GM19238 (cell line): ENCODE measurements at regions not wholly inside any gene's neighbourhood (a gene's known extent, or its start where the extent isn't known, plus 50 kb on each side); places are given as distances from the start of the nearest gene placed in this dataset.
"Not testable (repeated sequence)": the region's sequence is repeated elsewhere in the genome, so short reads cannot be mapped to it uniquely, and the experiment has no call there.

Source experiments
- DNase-seq: peaks from one replicate; pipeline ENCODE4 v3.0.0; 2011; ENCODE audit warnings: low spot score; ENCODE audit not compliant: insufficient read length

DNA sequence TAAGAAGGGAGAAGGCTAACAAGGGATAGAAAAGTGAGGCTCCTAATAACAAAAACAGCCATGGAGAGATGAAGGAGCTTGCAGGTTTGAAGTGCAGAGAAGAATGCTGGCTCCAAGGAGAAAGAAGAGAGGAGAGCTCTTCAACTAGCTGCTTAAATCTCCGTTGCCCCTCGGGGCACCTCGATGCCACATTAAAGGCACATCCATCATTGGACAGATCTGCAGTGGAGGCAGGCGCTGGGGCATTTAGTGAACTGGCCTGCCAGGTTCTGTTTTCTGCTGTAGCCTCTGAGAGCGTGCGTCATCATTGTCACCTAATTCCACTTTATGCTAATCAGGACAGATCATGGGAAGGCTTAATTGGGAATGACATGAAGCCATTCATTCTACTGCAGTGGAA is 1426.2 kb upstream of the WWC1 start:
- DNase-seq = no peak

DNA sequence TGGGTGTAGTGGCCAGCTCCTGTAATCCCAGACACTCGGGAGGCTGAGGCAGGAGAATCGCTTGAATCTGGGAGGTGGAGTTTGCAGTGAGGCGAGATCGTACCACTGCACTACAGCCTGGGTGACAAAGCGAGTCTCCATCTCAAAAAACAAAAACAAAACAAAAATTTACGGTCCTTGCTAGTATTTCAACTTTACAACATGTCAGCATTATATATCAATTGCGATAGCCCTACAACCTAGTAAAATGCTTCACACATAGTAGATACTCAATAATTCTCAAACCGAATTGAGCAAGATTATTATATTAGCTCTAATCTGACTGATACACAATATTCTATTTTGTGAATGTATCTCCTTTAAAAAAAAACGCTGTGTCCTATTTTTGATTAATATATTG is 1411.0 kb upstream of the WWC1 start:
- DNase-seq = no peak

DNA sequence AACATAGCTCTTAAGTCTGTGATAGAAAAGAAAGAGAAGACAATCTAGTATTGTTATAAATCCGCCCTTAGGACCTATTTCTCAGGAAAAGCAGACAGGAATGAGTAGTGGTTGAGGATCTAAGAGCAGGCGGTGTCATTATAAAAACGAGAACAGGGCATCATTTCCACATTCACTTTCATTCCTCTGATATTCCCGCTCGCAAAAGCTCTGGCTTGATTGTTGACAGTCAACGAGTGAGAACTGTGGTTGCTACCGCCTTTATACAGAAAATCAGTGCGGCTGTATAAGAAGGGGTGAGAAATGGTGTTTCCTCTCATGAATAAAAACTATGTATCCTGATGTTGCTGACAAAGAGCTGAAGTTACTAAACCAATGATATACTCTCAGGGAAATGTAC is 1409.6 kb upstream of the WWC1 start:
- no peak for DNase-seq

DNA sequence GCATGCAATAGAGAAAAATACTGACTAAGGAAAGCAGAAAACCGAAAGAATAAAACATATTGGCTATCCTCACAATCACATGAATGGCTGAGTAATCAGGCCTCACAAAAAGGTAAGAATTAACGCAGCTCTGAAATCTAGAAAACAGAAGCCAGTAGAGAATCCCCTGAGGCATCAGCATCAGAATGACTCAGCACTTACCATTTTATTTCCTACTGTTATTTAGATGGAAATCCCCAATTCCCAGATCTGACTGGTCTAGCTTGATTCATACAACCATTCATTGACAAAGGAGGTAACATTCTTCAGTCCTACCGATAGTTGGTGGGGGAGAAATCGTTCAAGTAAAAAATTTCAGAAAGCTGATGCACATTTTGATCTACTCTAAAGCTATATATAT is 1408.4 kb upstream of the WWC1 start:
- no peak for DNase-seq

DNA sequence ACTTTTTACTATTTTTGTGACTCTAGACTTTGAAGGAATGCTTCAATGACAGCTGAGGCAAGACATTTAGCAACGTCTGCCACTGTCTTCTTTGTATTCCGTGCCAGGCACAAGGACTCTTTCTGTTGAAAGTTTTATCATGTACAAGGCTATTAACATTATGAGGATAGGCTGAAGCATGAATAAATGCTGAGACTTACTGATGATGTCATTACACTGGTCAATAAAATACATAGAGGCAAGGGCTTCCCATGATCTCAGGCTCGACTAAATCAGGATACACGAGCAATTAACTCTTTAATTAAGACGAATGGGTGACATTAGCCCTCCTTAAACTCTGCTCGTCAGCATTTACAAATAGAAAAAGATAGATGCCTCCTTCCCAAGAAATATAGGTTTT is 1393.3 kb upstream of the WWC1 start:
- DNase-seq = no peak

DNA sequence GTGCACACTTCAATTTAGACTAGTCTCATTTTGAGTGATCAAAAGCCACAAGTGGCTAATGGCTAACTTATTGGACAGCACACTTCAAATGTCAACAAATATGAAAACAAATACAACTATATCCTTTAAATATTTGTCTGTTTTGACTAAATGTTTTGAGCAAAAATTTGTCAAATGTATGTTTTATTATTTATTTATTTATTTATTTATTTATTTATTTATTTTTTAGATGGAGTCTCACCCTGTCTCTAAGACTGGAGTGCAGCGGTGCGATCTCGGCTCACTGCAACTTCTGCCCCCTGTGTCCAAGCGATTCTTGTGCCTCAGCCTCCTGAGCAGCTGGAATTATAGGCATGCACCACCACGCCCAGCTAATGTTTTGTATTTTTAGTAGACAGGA is 1392.1 kb upstream of the WWC1 start:
- no peak for DNase-seq

DNA sequence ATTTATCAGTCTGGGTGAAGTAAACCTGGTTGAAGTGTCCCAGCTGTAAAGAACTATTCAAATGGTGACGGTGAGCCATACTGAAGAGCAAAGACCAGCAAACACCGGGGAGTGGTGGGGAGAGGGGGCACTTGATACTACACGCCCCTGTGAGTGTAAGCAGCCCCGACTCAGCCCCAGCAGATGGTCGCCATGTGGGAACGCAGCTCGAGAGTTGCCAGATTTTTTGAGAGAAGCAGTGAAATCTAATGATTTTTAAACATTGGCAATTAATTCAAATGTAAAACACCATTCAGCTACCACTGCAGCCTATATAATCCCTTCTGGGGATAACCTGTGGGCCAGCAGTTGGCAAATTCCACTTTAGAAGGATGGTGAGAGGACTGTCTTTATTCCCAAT is 1386.9 kb upstream of the WWC1 start:
- DNase-seq = no peak

DNA sequence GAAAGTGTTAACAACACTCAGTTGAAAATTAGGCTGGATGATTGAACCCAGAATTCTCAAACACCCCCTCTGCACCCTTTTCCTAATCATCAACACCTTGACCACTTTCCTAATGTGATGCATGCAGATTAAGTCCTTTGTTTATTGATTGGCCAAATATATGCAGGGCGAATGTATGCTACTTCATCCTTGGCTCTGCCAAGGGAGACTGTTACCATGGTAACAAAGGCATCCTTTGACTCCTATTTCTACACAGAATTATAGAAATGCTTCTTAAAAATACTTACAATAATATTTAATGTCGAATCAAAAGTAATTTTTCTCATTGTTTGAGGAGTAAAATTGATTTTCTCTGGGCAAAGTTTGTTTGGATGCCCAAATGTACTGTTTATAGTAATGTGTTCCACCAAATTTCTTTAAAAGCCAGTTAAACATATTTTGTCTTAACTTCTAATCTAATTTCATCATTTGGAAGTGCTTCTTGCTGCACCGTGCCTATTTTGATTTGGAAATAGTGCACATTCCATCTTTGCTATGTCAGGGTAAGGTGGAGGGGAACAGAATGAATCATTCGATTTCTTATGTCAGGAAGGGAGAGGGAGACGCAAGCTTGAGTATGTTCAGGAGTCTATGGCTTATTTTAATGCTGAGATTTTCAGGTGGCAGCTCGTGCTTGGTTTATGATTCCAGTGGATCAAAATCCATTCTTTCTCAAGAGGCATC is 1384.3 kb upstream of the WWC1 start:
- no peak for DNase-seq

DNA sequence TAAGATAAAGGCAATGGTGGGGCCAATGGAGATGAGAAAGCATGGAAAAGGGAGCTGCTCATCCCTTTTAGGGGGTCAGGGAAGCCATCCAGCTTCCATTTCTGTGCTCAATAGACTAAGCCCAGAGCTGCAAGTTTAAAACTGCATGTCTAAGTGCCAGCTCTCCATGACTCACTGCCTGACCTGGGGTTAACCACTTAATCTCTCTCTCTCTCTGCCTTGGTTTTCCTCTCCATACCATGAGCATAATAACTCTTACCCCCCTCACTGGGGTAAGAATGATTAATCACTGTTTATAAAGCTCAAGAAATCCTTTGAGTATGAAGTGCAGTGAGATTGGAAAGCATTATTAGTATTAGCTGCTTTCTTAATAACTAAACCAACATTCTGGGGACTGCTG is 1382.4 kb upstream of the WWC1 start:
- DNase-seq = no peak

DNA sequence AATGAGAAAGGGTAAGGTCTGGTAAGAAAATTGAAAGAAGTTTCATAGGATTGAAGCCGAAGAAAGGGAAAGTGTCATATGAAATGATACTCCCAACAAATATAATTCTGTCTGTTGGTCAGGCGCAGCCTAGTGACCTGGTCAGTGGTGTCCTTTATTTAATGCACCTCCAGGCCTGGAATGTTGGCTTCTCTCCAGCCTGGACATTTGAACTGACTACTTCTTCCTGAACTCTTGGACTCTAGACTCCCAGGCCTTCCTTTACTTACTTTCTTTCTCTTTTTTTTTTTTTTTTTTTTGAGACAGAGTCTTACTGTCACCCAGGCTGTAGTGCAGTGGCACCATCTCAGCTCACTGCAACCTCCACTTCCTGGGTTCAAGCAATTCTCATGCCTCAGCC is 1381.5 kb upstream of the WWC1 start:
- DNase-seq = no peak

DNA sequence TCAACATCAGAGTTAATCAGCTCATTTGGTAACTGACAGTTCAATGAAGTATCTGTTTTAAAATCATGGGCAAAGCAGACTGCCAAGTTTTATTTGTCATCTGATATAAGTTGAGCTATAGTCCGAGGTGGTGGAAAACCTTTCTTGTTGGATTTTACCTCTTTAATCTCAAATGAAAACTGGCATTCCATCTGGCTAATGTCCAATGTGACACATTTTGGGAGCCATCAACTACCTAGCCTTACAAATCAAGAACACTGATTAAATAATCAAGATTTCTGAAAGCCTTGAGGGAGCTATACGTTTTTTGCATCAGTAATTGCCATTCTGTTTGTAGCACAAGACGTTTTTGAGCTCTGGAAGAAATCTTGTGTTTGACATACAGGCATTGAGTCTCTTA is 1380.5 kb upstream of the WWC1 start:
- DNase-seq = no peak

DNA sequence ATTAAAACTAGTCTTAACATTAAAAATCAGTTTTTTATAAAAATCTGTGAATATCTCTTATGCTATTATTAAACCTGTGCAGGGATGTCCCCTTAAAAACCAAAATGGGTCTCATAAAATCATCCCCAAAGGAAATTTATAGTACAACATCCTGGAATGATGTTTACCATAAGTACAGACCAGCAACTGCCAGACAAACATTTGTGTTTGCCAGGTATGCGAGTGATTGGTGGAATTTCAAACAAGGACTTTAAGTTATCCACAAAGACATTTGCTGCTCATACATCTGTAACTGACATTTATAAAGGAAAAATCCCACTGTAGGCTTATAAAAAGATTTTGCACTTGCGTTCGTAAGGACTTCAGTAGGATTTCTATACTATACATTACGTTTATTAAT is 1375.4 kb upstream of the WWC1 start:
- DNase-seq = no peak

DNA sequence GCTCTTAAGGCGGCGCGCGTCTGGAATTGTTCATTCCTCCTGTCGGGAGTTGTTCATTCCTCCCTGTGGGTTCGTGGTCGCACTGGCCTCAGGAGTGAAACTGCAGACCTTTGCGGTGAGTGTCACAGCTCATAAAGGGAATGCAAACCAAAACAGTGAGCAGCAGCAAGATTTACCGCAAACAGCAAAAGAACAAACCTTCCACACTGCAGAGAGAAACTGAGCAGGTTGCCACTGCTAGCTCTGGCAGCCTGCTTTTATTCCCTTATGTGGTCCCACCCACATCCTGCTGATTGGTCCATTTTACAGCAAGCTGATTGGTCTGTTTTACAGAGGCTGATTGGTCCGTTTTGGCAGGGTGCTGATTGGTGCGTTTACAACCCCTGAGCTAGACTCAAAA is 1365.3 kb upstream of the WWC1 start:
- no peak for DNase-seq

DNA sequence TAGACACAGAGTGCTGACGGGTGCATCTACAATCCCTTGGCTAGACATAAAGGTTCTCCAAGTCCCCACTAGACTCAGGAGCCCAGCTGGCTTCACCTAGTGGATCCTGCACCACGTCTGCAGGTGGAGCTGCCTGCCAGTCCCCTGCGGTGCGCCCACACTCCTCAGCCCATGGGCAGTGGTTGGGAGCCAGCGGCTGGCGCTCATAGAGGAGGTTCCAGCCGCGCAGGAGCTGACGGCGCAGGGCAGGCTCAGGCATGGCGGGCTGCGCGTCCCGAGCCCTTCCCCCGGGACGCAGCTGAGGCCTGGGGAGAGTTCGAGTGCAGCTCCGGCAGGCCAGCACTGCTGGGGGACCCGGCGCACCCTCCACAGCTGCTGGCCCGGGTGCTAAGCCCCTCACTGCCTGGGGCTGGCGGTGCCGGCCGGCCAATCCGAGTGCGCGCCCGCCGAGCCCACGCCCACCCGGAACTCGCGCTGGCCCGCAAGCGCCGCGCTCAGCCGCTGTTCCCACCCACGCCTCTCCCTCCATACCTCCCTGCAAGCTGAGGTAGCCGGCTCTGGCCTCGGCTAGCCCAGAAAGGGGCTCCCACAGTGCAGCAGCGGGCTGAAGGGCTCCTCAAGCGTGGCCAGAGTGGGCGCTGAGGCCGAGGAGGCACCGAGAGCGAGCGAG is 1364.5 kb upstream of the WWC1 start:
- DNase-seq = not testable (repeated sequence)

DNA sequence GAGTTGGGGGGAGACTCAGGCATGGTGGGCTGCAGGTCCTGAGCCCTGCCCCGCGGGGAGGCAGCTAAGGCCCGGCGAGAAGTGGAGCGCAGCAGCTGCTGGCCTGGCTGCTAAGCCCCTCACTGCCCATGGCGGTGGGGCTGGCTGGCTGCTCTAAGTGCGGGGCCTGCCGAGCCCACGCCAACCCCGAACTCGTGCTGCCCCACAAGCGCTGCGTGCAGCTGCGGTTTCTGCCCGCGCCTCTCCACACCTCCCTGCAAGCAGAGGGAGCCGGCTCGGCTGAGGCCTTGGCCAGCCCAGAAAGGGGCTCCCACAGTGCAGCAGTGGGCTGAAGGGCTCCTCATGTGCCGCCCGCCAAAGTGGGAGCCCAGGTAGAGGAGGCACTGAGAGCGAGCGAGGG is 1355.1 kb upstream of the WWC1 start:
- no peak for DNase-seq

DNA sequence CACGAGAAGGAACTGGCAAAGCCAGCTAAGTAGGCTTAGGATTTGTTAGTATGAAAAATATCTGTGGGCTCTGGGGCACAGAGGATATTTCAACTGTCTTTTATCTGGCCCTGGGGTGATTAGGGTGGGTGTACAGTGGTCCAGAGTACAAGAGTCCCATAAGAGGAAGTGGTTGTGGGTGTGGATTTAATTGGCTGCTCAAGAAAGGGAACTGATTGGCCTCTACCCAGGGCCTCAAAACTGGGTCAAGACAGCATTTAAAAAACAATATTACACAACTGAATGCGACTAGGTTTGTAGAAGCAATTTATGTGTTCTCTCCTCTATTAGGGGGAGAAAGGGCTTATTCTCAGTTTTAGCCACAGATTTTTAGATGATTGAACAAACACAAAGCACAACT is 1353.4 kb upstream of the WWC1 start:
- DNase-seq = no peak

DNA sequence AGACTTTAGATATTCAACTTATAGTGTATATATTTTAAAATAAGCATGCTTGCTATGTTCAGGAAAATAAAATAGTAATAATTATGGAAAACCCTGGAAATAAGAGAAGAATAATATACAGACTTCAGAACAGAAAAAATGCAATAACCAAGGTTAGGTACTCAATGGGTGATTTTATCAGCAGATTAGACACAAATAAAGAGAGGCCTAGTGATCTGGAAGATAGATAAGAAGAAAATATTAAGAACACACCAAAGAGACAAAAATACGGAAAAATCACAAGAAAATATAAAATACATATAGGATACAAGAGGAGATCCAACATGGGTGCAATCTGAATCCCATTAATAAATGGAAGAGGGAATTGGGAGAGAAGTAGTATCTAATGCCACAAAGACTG is 1348.5 kb upstream of the WWC1 start:
- no peak for DNase-seq

DNA sequence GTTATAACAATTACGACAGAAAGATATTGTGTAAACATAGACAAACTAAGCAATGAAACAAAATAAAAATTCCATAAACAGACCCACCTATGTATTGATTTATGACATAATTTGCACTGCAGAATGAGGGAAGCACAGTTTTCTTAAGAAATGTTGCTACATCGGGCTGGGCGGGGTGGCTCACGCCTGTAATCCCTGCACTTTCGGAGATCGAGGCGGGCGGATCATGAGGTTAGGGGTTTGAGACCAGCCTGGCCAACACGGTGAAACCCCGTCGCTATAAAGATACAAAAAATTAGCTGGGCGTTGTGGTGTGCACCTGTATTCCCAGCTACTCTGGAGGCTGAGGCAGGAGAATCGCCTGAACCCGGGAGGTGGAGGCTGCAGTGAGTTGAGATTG is 1344.4 kb upstream of the WWC1 start:
- DNase-seq = no peak

DNA sequence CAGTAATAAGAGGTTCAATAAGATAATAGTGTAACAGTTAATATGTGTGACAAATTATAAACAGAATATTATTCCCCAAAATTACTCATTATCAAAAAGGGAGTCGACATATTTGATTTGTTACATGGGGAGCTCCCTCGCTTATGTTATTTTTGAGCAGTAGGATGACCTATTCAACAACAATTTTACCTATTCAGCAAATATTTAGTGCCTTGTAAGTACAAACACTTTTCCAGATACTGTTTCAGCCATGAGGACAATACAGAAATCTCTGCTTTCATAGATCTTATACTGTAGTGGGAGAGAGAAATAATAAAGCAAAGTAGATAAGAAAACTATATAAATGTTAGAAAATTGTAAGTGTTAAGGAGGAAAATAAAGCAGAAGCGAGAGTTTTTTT is 1342.8 kb upstream of the WWC1 start:
- DNase-seq = no peak

DNA sequence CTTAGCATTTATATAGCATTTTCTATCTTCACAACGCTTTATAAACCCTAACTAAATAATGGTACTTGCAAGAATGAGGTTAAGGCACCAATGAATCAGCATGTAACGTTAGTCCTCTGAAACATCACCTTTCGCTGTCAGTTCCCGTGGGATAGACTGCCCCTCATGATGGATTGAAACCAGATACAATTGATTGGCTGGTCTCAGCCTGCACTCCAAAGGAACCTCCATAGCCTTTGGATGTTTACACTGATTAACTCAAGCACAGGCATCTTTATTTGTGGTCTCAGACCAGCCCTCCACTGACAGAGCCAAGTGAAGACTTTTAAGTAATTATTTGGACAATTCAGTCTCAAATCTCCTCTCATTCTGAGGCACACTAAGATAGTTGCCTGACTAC is 1339.4 kb upstream of the WWC1 start:
- DNase-seq = no peak

DNA sequence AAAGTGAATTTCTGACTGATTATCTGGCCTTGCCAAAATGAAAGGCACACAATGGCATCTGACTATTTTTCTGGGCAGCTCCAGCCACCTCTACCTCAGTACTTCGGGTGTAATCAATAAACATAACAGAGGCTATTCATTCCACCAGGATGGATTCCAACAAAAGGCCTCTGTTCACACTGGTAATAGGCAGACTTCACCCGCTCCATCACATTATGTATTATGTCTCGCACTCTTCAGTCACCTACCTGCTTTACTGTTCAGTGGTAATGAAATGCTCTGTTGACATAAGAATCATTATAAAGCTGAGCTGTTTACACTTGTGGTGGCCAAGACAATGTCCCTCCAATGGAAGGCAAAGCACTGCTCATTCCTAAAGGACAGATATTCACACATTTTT is 1333.7 kb upstream of the WWC1 start:
- no peak for DNase-seq

DNA sequence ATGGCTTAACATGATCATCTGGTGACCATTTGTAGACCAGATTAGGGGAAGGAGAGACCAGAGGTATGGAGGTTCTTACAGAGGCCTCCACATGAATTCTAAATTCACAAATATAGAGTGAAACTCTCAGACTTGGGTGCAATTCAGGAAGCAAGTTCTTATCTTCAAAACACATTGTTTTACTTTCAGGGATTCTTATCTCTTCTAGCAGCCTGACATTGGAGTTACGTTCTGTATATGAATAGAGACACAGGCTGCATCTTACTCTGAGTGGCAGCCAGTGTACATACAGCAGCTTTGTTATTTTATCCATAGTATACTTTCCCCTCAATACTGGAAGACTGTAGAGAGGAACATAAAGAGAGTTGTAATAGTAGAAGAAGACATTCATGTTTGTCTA is 1331.7 kb upstream of the WWC1 start:
- DNase-seq = no peak

DNA sequence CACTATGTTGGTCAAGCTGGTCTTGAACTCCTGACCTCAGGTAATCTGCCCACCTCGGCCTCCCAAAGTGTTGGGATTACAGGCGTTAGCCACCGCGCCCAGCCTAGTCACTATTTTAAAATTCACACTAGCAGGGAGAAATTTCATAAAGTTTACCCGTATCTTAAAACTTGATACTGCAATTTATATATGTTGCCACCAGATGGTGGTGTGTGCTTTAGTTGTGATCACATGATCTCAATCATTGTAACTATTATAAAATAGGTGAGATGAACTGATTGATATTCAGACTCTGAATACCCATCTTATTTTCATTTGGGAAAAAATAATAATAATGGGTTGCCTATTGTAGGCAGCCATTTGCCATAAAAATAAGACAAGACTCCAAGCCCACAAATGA is 1330.4 kb upstream of the WWC1 start:
- DNase-seq = no peak

DNA sequence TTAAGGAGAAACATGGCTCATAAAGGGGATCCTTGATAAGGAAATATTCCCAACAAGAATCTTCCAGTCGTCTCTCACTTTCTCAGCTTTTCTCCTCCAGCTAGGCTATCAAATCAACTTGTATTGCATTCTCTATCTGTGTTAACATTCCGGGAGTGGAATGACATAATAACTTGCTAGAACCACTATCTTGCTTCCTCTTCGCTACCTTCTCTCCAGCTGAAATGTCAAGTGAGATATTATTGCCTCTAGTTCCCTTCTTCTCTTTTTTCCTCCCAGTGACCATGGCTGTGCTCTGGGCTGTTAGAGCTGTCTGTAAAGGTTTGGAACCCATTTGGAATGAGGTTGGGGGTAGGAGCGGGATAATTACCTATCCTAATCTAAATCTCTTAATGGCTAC is 1329.5 kb upstream of the WWC1 start:
- DNase-seq = no peak
